Stimulated activated naive B cell treated with anti-CD40 and anti-IgM and Interleukin-4, amounts not matched to agents 10 μg/mL and 1 μg/mL and 100 μg/mL, for 72 hours (primary cell): ENCODE measurements at regions not wholly inside any gene's neighbourhood (a gene's known extent, or its start where the extent isn't known, plus 50 kb on each side); places are given as distances from the start of the nearest gene placed in this dataset.

Source experiments
- ATAC-seq, 2 donors: fragments of 150-1000 bp; cut with Tn5 transposase; replicated peaks; 2 replicates each; pipeline ENCODE4 v1.10.0; 2021; ENCODE audit warnings: moderate library complexity in 1 of 2
- DNase-seq: peaks from one replicate; pipeline ENCODE4 v3.0.0; 2021
- H3K27ac Mint-ChIP-seq: one replicate; pipeline ENCODE4 v1.8.0; 2022; ENCODE audit warnings: mild to moderate bottlenecking, mixed read lengths
- H3K27me3 Mint-ChIP-seq, 2 donors: one replicate each; pipeline ENCODE4 v1.8.0; 2022; ENCODE audit warnings: mixed read lengths in 2 of 2
- H3K36me3 Mint-ChIP-seq, 2 donors: one replicate each; pipeline ENCODE4 v1.8.0; 2022; ENCODE audit warnings: mixed read lengths in 2 of 2, mild to moderate bottlenecking in 1 of 2
- H3K4me1 Mint-ChIP-seq, 2 donors: one replicate each; pipeline ENCODE4 v1.8.0; 2022; ENCODE audit warnings: mixed read lengths in 2 of 2, mild to moderate bottlenecking in 1 of 2
- H3K4me3 Mint-ChIP-seq, 2 donors: one replicate each; pipeline ENCODE4 v1.8.0; 2022; ENCODE audit warnings: mild to moderate bottlenecking in 2 of 2, mixed read lengths in 2 of 2, moderate library complexity in 1 of 2
- H3K9me3 Mint-ChIP-seq, 2 donors: one replicate each; pipeline ENCODE4 v1.8.0; 2022; ENCODE audit warnings: mixed read lengths in 2 of 2, mild to moderate bottlenecking in 1 of 2

DNA sequence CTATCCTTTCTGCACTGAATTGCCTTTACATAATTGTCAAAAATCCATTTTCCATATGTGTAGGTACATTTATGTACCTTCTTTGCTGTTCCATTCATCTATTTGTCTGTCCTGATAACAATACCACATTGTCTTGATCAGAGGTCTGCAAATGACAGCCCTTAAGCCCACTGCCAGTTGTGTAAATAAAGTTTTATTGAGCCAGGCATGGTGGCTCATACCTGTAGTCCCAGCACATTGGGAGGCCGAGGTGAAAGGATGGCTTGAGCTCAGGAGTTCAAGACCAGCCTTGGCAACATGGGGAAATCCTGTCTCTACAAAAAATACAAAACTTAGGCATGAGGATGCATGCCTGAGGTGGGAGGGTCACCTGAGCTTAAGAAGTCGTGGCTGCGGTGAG lies 121.0 kb downstream of the TFCP2L1 start:
- Mint-ChIP-seq H3K9me3 (peaks cover under 1 to 6% of the 10 kb centered on the region in 2 donors), H3K4me1 (no peaks in the 10 kb centered on the region), H3K36me3 (no peaks in the 10 kb centered on the region), H3K4me3 (no peak overlapping the region), H3K27me3 (no peaks in the 10 kb centered on the region), H3K27ac (no peak overlapping the region)
- ATAC-seq (no peak), DNase-seq (no peak)

DNA sequence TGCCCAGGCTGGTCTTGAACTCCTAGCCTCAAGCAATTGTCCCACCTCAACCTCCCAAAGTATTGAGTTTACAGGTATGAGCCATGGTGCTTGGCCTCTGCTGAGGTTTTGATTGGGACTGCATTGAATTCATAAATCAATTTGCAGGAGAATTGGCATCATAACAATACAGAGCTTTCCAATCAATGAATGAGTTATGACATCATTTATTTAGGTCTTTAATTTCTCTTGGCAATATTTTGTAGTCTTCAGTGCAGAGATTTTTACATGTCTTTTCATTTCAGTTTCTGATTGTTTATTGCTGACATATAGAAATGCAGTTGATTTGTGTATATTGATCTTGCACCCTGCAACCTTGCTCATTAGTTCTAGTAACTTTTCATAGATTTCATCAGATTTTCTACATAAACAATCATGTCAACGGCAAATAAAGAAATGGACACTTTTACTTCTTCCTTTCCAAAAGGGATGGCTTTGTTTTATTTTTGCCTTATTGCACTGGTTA lies 119.9 kb downstream of the TFCP2L1 start:
- Mint-ChIP-seq H3K27ac (no peak overlapping the region), H3K36me3 (no peaks in the 10 kb centered on the region), H3K4me3 (no peak overlapping the region), H3K9me3 (peaks cover 2 to 6% of the 10 kb centered on the region in 2 donors), H3K4me1 (no peaks in the 10 kb centered on the region), H3K27me3 (peaks cover 0 to 3% of the 10 kb centered on the region in 2 donors)
- DNase-seq, result no peak
- no peak for ATAC-seq
